Gastrocnemius medialis (tissue), 4 donors: ENCODE measurements at regions not wholly inside any gene's neighbourhood (a gene's known extent, or its start where the extent isn't known, plus 50 kb on each side); places are given as distances from the start of the nearest gene placed in this dataset.
"Not testable (repeated sequence)": the region's sequence is repeated elsewhere in the genome, so short reads cannot be mapped to it uniquely, and the experiment has no call there.

Source experiments
- ATAC-seq, 2 donors: fragments of 150-250 bp; one replicate each; pipeline ENCODE4 v1.9.1; 2016
- DNase-seq, 2 donors: peaks; one replicate each; pipeline ENCODE4 v3.0.0-alpha.2; 2019
- H3K27ac ChIP-seq, 4 donors: fragments of 200-600 bp; sonication (generic); 1 replicate in 1 of 4; 2 replicates in 3 of 4; pipeline ENCODE4 v1.5.1; 2016 to 2018; ENCODE audit warnings: mild to moderate bottlenecking in 2 of 4, moderate library complexity in 1 of 4
- H3K27me3 ChIP-seq, 3 donors: fragments of 200-600 bp; sonication (generic) in 2 of 3; 1 replicate in 1 of 3; 2 replicates in 2 of 3; pipeline versions ENCODE4 v1.5.1 to v1.6.0; 2016 to 2019; ENCODE audit warnings: mild to moderate bottlenecking in 1 of 3, moderate library complexity in 1 of 3
- H3K36me3 ChIP-seq, 2 donors: fragments of 200-600 bp; sonication (generic) in 1 of 2; one replicate each; pipeline ENCODE4 v1.5.1; 2017 to 2018
- H3K4me1 ChIP-seq, 2 donors: fragments of 200-600 bp; sonication (generic) in 1 of 2; one replicate each; pipeline ENCODE4 v1.5.1; 2016 to 2017; ENCODE audit warnings: mild to moderate bottlenecking in 2 of 2
- H3K4me3 ChIP-seq, 4 donors: fragments of 200-600 bp; sonication (generic) in 3 of 4; 1 replicate in 1 of 4; 2 replicates in 3 of 4; pipeline ENCODE4 v1.5.1; 2016 to 2019; ENCODE audit warnings: mild to moderate bottlenecking in 2 of 4
- H3K9me3 ChIP-seq, 3 donors: fragments of 200-600 bp; sonication (generic) in 2 of 3; 1 replicate in 1 of 3; 2 replicates in 2 of 3; pipeline ENCODE4 v1.5.1; 2016 to 2019
- CTCF ChIP-seq, 5 experiments: fragments of 450-650 bp in 3 of 5; fragments of 200-600 bp in 2 of 5; sonication (generic) in 2 of 5; IDR thresholded peaks in 4 of 5; conservative IDR thresholded peaks in 1 of 5; 1 replicate in 4 of 5; 2 replicates in 1 of 5; pipeline ENCODE4 v1.5.1; 2016 to 2019; ENCODE audit warnings: antibody characterized with exemption in 5 of 5, mild to moderate bottlenecking in 3 of 5, moderate library complexity in 3 of 5
- POLR2A ChIP-seq, 2 donors: fragments of 450-650 bp; IDR thresholded peaks; one replicate each; pipeline ENCODE4 v1.6.1; 2017; ENCODE audit warnings: antibody characterized with exemption in 2 of 2, mild to moderate bottlenecking in 2 of 2, moderate library complexity in 2 of 2
- in situ Hi-C, 4 donors: fragments of 200-750 bp; cut with MboI; loops; one replicate each; pipeline versions ENCODE4 v1.15.0 to v1.8.0; 2017; ENCODE audit warnings: low sequenced_read_pairs in 4 of 4
- intact Hi-C: fragments of 100-400 bp; cut with DNase I; formaldehyde crosslinking; loops from one replicate; pipeline ENCODE4 v1.15.1; 2023; ENCODE audit warnings: low total_unique reads

DNA sequence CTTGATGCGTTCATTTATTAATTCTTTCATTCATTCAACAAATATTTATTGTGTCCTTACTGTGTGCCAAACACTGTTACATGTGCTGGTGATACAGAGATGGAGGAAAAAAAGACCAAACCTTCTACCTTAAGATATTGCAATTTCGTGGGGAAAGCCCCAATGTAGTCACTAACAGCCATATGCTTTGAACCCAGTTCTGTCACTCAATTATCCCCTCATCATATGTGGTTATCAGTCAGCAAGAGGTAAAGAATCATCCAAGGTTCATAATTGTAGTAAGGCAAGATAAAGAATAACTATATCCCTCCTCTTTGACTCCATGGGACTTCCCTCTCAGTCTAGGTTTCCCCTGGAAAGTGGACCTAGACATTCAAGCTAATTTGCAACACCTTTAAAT is 1185.6 kb upstream of the CELF4 start:
- Histone ChIP-seq H3K4me1 (no peaks in the 10 kb centered on the region), H3K27ac (no peak overlapping the region), H3K27me3 (no peaks in the 10 kb centered on the region), H3K4me3 (no peak overlapping the region), H3K9me3 (no peaks in the 10 kb centered on the region), H3K36me3 (no peaks in the 10 kb centered on the region)
- intact Hi-C loops, result no loop called here
- TF ChIP-seq CTCF (IDR thresholded peaks at IDR 0.05 in 4 of 5, conservative IDR thresholded peaks at IDR 0.05 in 1 of 5), result no peak
- in situ Hi-C loops, result no loop called here
- no peak for ATAC-seq
- DNase-seq, result no peak

DNA sequence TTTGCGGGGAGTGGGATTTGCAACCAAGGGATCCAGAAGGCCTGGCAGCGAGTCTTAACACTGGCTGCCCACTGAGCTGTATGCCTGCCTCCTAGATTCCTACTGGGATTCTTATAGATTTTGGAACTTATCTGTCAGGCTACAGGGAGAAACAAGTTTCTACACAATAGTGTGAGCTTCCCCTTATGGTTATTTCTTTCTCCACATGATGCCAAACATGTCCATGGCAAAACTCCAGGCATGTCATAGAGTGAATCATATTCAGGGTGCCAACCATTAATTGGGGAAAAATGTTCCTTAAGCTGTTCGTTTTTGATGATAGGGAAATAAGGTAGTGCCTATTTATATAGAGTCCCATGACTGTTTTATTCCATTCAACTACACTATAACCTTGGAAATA is 1185.2 kb upstream of the CELF4 start:
- intact Hi-C loops, result no loop called here
- ATAC-seq, result no peak

DNA sequence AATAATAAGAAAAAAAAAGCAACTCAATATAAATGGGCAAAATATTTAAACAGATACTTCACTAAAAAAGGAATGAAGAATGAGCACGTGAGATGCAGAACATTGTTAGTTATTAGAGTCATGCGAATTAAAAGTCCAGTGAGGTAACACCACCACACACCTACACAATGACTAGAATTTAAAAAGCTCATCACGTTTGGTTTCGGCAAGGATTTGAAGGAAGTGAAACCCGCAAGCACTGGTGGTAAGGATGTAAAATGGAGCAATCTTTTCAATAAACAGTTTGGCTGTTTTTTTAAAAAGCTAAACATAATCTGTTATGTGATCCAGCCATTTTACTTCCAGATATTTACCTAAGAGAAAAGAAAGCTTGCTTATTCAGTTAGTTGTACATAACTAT is 1181.6 kb upstream of the CELF4 start:
- no peaks in the 10 kb centered on the region for H3K27me3 ChIP-seq
- intact Hi-C loops (no loop called here), in situ Hi-C loops (loop anchor here in 1 of 4 donors (10.0 kb wide), 1 partner anchor 58 kb away; no protein-coding TSS in a partner anchor)
- H3K4me3 ChIP-seq, result no peak overlapping the region
- H3K27ac ChIP-seq, result no peak overlapping the region
- DNase-seq (no peak), ATAC-seq (no peak)
- no peaks in the 10 kb centered on the region for H3K9me3 ChIP-seq
- no peaks in the 10 kb centered on the region for H3K36me3 ChIP-seq
- no peak for TF ChIP-seq POLR2A (IDR thresholded peaks at IDR 0.05)
- no peak for TF ChIP-seq CTCF (IDR thresholded peaks at IDR 0.05 in 4 of 5, conservative IDR thresholded peaks at IDR 0.05 in 1 of 5)
- no peaks in the 10 kb centered on the region for H3K4me1 ChIP-seq

More for the DNA sequence above, 1185.2 kb upstream of the CELF4 start:
- no peaks in the 10 kb centered on the region for H3K36me3 ChIP-seq
- in situ Hi-C loops, result no loop called here
- H3K4me1 ChIP-seq, result no peaks in the 10 kb centered on the region
- no peak for DNase-seq
- no peak overlapping the region for H3K4me3 ChIP-seq
- H3K9me3 ChIP-seq, result no peaks in the 10 kb centered on the region
- H3K27ac ChIP-seq, result no peak overlapping the region
- no peak for TF ChIP-seq POLR2A (IDR thresholded peaks at IDR 0.05)
- no peaks in the 10 kb centered on the region for H3K27me3 ChIP-seq

DNA sequence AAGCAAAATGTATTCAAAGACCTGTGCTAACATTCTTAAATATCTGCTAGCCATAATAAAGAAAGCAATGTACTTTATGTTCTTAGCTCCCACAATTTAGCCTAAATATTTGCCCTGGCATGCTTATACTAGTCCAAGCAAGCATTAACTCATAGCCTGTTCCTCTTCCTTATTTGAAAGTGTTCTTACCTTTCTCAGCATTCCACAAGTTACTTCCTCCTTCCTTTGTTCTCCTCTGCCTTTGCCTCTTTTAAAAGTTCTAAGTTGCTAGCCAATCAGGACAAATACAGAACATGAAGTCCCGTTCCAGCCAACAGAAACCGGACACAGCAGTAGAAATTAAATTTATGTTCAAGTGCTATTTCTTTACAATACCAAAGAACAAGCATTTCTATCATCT is 1154.6 kb upstream of the CELF4 start:
- H3K27ac ChIP-seq, H3K36me3 ChIP-seq, DNase-seq, H3K27me3 ChIP-seq, ATAC-seq, in situ Hi-C loops, H3K4me1 ChIP-seq, intact Hi-C loops, H3K9me3 ChIP-seq, H3K4me3 ChIP-seq: not testable (repeated sequence)

DNA sequence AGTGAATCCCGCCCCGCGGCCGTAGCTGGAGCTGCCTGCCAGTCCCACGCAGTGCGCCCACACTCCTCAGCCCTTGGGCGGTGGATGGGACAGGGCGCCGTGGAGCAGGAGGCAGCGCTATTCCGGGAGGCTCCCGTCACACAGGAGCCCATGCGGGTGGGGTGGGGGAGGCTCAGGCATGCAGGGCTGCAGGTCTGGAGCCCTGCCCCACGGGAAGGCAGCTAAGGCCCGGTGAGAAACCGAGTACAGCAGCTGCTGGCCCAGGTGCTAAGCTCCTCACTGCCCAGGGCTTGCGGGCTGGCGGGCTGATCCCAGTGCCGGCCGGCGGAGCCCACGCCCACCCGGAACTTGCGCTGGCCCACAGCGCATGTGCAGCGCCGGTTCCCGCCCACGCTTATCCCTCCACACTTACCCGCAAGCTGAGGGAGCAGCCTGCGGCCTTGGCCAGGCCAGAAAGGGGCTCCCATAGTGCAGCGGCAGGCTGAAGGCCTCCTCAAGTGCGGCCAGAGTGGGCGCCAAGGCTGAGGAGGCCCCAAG is 1152.8 kb upstream of the CELF4 start:
- Histone ChIP-seq H3K27ac (no peak overlapping the region), H3K4me3 (no peak overlapping the region), H3K9me3 (no peaks in the 10 kb centered on the region), H3K4me1 (no peaks in the 10 kb centered on the region), H3K36me3 (no peaks in the 10 kb centered on the region), H3K27me3 (no peaks in the 10 kb centered on the region)
- no peak for TF ChIP-seq CTCF (IDR thresholded peaks at IDR 0.05 in 4 of 5, conservative IDR thresholded peaks at IDR 0.05 in 1 of 5)
- no peak for TF ChIP-seq POLR2A (IDR thresholded peaks at IDR 0.05)
- DNase-seq, result no peak
- in situ Hi-C loops, result no loop called here
- no peak for ATAC-seq
- intact Hi-C loops, result no loop called here

DNA sequence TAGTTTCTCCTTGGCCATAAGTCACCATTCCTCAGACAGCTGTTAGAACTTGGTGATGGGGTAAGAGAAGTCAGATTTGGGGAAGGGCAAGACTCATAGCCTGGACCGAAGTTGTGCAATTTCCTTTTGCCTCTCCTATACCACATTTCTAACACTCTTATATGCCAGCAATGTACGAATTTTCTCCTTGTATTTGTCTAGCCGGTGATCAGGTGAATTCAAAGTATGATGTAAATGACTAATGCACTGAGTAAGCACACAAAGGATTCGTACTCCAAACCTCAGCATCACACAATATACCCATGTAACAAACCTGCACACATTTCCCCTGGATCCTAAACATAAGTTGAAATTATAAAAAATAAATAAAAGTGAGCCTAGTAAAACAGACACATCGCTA is 1143.5 kb upstream of the CELF4 start:
- in situ Hi-C loops (no loop called here), intact Hi-C loops (no loop called here)
- DNase-seq (no peak), ATAC-seq (no peak)
- H3K27ac ChIP-seq, result no peak overlapping the region
- no peaks in the 10 kb centered on the region for H3K36me3 ChIP-seq
- no peaks in the 10 kb centered on the region for H3K4me1 ChIP-seq
- no peak for TF ChIP-seq CTCF (IDR thresholded peaks at IDR 0.05 in 4 of 5, conservative IDR thresholded peaks at IDR 0.05 in 1 of 5)
- no peak for TF ChIP-seq POLR2A (IDR thresholded peaks at IDR 0.05)
- no peaks in the 10 kb centered on the region for H3K9me3 ChIP-seq
- H3K4me3 ChIP-seq, result no peak overlapping the region
- no peaks in the 10 kb centered on the region for H3K27me3 ChIP-seq
